ENCODE measurements at regions not wholly inside any gene's neighbourhood (a gene's known extent, or its start where the extent isn't known, plus 50 kb on each side); places are given as distances from the start of the nearest gene placed in this dataset.

- TF ChIP-seq CTCF (IDR thresholded peaks at IDR 0.05), result no peak
- TF ChIP-seq POLR2A (IDR thresholded peaks at IDR 0.05), result no peak
- no peak for TF ChIP-seq POLR2AphosphoS5 (IDR thresholded peaks at IDR 0.05)
- no peak for TF ChIP-seq EP300 (IDR thresholded peaks at IDR 0.05)
Measured at GRCh38 chr18:40555914-40556313, 1399.1 kb upstream of the PIK3C3 start.

Data from sigmoid colon (tissue), 4 donors.